HCT116 (cell line): ENCODE measurements at regions not wholly inside any gene's neighbourhood (a gene's known extent, or its start where the extent isn't known, plus 50 kb on each side); places are given as distances from the start of the nearest gene placed in this dataset.

Source experiments
- ATAC-seq: fragments of 200-7000 bp; cut with Tn5 transposase; 2 replicates; pipeline ENCODE4 v1.9.1; 2020; ENCODE audit warnings: mild to moderate bottlenecking, moderate library complexity
- BruUV-seq: library from RNA; stranded (reverse); fragments of 400-500 nt; replicated peaks from 2 replicates; lab custom pipeline; 2021; lab: Mats Ljungman, UMichigan
- CTCF ChIA-PET: fragments of 300-600 bp; sonication (Branson Sonifier 250); formaldehyde crosslinking; loops from one replicate; lab custom pipeline; 2021; ENCODE audit warnings: antibody characterized with exemption; lab: Charles Lee
- POLR2A ChIA-PET: fragments of 300-600, 350-600 bp; sonication (Branson Sonifier 250); formaldehyde crosslinking; loops from one replicate; lab custom pipeline; 2021; ENCODE audit warnings: antibody characterized with exemption; lab: Charles Lee
- RAD21 ChIA-PET, 2 experiments: fragments of 300-600 bp; sonication (Branson Sonifier 250); formaldehyde crosslinking; loops; one replicate each; lab custom pipeline; 2023; ENCODE audit warnings: low total read pairs in 2 of 2; ENCODE audit not compliant: uncharacterized antibody in 2 of 2, unreplicated experiment in 2 of 2, low non-redundant PET in 1 of 2; lab: Charles Lee
- DNase-seq: peaks from one replicate; pipeline ENCODE4 v3.0.0-alpha.2; 2010; ENCODE audit warnings: low read depth, low spot score
- H2AFZ ChIP-seq: fragments of 200-600 bp; shearing (Covaris generic), sonication (generic); 2 replicates; pipeline ENCODE4 v1.6.1; 2017; ENCODE audit warnings: low read depth, mixed run types, mixed read lengths, antibody characterized with exemption, low read length; ENCODE audit not compliant: poor library complexity, severe bottlenecking
- H3K27ac ChIP-seq: 2 replicates; pipeline ENCODE4 v1.5.1; 2012; ENCODE audit warnings: low read depth, low read length
- H3K27me3 ChIP-seq: fragments of 200-600 bp; sonication (generic); 2 replicates; pipeline ENCODE4 v1.6.1; 2016; ENCODE audit warnings: mixed run types, low read length, mixed read lengths; ENCODE audit not compliant: insufficient read depth
- H3K36me3 ChIP-seq, 2 experiments: fragments of 200-500 bp in 1 of 2; fragments of 200-600 bp in 1 of 2; sonication (Bioruptor generic) in 1 of 2; sonication (generic) in 1 of 2; 2 replicates each; pipeline versions ENCODE4 v1.5.1 to v1.6.1; 2014 to 2016; ENCODE audit warnings: low read length in 2 of 2, inconsistent platforms in 1 of 2, mixed read lengths in 1 of 2, mixed run types in 1 of 2; ENCODE audit not compliant: insufficient read depth in 2 of 2, control insufficient read depth in 1 of 2
- H3K4me1 ChIP-seq, 2 experiments: fragments of 200-600 bp in 1 of 2; sonication (generic) in 1 of 2; 2 replicates each; pipeline versions ENCODE4 v1.5.1 to v1.6.1; 2012 to 2017; ENCODE audit warnings: low read length in 2 of 2, inconsistent platforms in 1 of 2, mild to moderate bottlenecking in 1 of 2, mixed read lengths in 1 of 2, mixed run types in 1 of 2, moderate library complexity in 1 of 2; ENCODE audit not compliant: insufficient read depth in 2 of 2, control insufficient read depth in 1 of 2
- H3K4me2 ChIP-seq: fragments of 200-600 bp; sonication (generic); 2 replicates; pipeline ENCODE4 v1.6.1; 2017; ENCODE audit warnings: mixed run types, low read length, mixed read lengths
- H3K4me3 ChIP-seq, 2 experiments: fragments of 200-600 bp in 1 of 2; sonication (generic) in 1 of 2; replicated peaks in 1 of 2; 2 replicates each; pipeline ENCODE4 v1.5.1; 2011 to 2016; ENCODE audit warnings: low read length in 2 of 2, control low read depth in 1 of 2, low read depth in 1 of 2, mild to moderate bottlenecking in 1 of 2, mixed read lengths in 1 of 2, mixed run types in 1 of 2
- H3K79me2 ChIP-seq: fragments of 200-600 bp; sonication (generic); 2 replicates; pipeline ENCODE4 v1.6.1; 2017; ENCODE audit warnings: mild to moderate bottlenecking, mixed run types, low read length, moderate library complexity, mixed read lengths; ENCODE audit not compliant: insufficient read depth
- H3K9ac ChIP-seq: fragments of 200-600 bp; sonication (generic); 2 replicates; pipeline ENCODE4 v1.6.1; 2016; ENCODE audit warnings: low read length, mixed read lengths
- H3K9me2 ChIP-seq: fragments of 200-600 bp; sonication (generic), shearing (Covaris generic); 2 replicates; pipeline ENCODE4 v1.6.1; 2017; ENCODE audit warnings: mixed run types, mild to moderate bottlenecking, moderate library complexity; ENCODE audit not compliant: insufficient read depth
- H3K9me3 ChIP-seq, 2 experiments: fragments of 200-500 bp in 1 of 2; fragments of 200-600 bp in 1 of 2; sonication (Bioruptor generic) in 1 of 2; sonication (generic) in 1 of 2; 2 replicates each; pipeline ENCODE4 v1.6.1; 2014 to 2017; ENCODE audit warnings: low read length in 2 of 2, mixed read lengths in 2 of 2, inconsistent platforms in 1 of 2, low read depth in 1 of 2, mild to moderate bottlenecking in 1 of 2, mixed run types in 1 of 2, moderate library complexity in 1 of 2; ENCODE audit not compliant: control insufficient read depth in 1 of 2, insufficient read depth in 1 of 2
- H4K20me1 ChIP-seq: fragments of 200-600 bp; sonication (generic), shearing (Covaris generic); 2 replicates; pipeline ENCODE4 v1.6.1; 2017; ENCODE audit warnings: mixed run types, mild to moderate bottlenecking, moderate library complexity; ENCODE audit not compliant: insufficient read depth
- CBX3 ChIP-seq: IDR thresholded peaks from 2 replicates; pipeline ENCODE4 v1.6.1; 2012; ENCODE audit warnings: low read depth
- FOSL1 ChIP-seq: IDR thresholded peaks from 2 replicates; pipeline ENCODE4 v1.6.1; 2012; ENCODE audit warnings: low read depth
- SP1 ChIP-seq: IDR thresholded peaks from 2 replicates; pipeline ENCODE4 v1.6.1; 2012; ENCODE audit warnings: low read depth
- SRF ChIP-seq: IDR thresholded peaks from 2 replicates; pipeline ENCODE4 v1.6.1; 2012; ENCODE audit warnings: low read depth
- YY1 ChIP-seq: IDR thresholded peaks from 2 replicates; pipeline ENCODE4 v1.6.1; 2011; ENCODE audit warnings: low read length, low read depth, moderate library complexity, mild to moderate bottlenecking; ENCODE audit not compliant: insufficient replicate concordance; ENCODE audit errors: extremely low read depth
- ZFX ChIP-seq: fragments of 450-650 bp; IDR thresholded peaks from 2 replicates; pipeline ENCODE4 v1.6.1; 2017
- intact Hi-C: fragments of 100-400 bp; cut with micrococcal nuclease; formaldehyde crosslinking; loops from 2 replicates; pipeline ENCODE4 v1.10.0; 2022
- TF ChIP-seq, protein P1 (sequence below): IDR thresholded peaks from 2 replicates; pipeline ENCODE4 v1.6.1; 2011; ENCODE audit warnings: mild to moderate bottlenecking, low read length, moderate library complexity; ENCODE audit not compliant: insufficient replicate concordance; ENCODE audit errors: extremely low read depth

DNA sequence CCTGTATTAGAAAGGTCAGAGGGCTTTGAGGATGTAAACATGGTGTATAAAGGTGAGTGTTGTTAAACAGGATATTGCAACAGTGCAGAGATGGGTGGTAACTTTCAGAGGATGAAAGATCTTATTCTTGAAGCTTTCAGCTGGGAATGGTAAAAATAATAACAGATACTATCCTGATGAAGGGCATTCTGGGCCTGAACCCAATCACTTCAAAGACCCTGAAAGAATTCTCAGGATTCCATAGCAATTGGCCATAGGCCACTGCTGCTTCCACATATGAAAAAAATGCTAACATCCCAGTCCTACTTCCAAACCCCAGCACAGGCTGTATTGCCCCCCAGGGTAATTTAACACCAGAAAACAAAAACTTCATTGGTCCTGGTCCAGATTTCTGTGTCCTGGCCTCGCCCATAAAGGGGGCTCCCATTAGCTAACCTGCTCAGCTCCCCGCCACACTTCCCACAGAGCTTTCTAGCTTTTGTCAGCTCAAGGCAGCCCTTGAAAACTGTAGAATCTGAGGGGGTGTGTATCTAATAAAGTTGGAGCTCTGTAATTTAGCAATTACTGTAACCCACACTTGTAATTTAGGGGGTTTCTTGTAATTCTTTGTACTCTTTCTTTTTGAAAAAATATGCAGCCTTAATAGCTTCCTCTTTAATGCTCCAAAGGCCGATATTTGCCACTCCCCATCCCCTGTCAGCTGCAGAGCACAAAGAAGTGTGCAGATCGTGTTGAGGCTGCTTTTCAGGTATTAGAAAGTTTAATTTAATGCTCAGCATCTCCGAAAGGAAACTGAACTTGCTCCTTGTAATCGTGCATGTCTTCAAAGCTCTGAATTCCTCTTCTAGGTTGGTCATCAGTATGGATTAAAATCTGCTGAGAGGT, 371.5 kb downstream of the SEC14L1 start:
- DNase-seq (no peak), ATAC-seq (no peak)
- Histone ChIP-seq H3K27me3 (no peaks in the 10 kb centered on the region), H3K27ac (no peak overlapping the region), H3K4me2 (no peak overlapping the region), H3K36me3 (no peaks in the 10 kb centered on the region), H3K4me1 (peaks cover 0 to 4% of the 10 kb centered on the region in 2 experiments; a peak in 1 of 4 replicates), H2AFZ (no peak overlapping the region), H3K4me3 (no peak overlapping the region), H3K9me3 (0 out of 4 replicates have a peak, but pooled peaks cover 3 to 5% of the 10 kb centered on the region in 2 experiments), H3K9ac (no peak overlapping the region), H3K79me2 (no peaks in the 10 kb centered on the region), H3K9me2 (no peaks in the 10 kb centered on the region), H4K20me1 (no peaks in the 10 kb centered on the region)
- RAD21 ChIA-PET = no interaction called here
- TF ChIP-seq CBX3 (no peak), ZFX (no peak)
- TF ChIP-seq, protein P1, sequence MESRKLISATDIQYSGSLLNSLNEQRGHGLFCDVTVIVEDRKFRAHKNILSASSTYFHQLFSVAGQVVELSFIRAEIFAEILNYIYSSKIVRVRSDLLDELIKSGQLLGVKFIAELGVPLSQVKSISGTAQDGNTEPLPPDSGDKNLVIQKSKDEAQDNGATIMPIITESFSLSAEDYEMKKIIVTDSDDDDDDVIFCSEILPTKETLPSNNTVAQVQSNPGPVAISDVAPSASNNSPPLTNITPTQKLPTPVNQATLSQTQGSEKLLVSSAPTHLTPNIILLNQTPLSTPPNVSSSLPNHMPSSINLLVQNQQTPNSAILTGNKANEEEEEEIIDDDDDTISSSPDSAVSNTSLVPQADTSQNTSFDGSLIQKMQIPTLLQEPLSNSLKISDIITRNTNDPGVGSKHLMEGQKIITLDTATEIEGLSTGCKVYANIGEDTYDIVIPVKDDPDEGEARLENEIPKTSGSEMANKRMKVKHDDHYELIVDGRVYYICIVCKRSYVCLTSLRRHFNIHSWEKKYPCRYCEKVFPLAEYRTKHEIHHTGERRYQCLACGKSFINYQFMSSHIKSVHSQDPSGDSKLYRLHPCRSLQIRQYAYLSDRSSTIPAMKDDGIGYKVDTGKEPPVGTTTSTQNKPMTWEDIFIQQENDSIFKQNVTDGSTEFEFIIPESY = no peak
- CTCF ChIA-PET = no interaction called here
- intact Hi-C loops = no loop called here
- POLR2A ChIA-PET = no interaction called here
- no TSS peak for BruUV-seq

DNA sequence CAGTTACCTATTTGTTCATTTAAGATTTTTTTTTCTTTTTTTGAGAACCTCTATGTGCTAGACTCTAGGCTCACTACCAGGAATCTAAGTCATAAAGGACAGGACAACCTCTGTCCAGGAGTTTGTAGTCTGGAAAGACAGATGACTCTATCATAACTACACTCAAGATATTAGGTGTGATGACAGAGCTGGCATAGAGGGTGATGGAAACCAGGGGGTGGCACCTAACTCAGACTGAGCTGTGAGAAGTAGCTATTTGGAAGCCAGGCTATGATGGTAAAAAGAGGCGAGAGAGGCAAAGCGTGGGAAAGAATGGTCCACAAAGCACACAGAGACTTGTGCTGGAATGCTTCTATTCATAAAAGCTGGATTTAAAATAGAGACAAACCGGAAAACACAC, 372.3 kb downstream of the SEC14L1 start:
- no peaks in the 10 kb centered on the region for H3K9me2 ChIP-seq
- no peaks in the 10 kb centered on the region for H3K79me2 ChIP-seq
- no peak overlapping the region for H3K4me3 ChIP-seq
- no peak overlapping the region for H3K9ac ChIP-seq
- H3K4me2 ChIP-seq = no peak overlapping the region
- H3K9me3 ChIP-seq = 0 out of 4 replicates have a peak, but pooled peaks cover 3 to 5% of the 10 kb centered on the region in 2 experiments
- BruUV-seq = no TSS peak
- H2AFZ ChIP-seq = no peak overlapping the region
- DNase-seq (no peak), ATAC-seq (no peak)
- no peaks in the 10 kb centered on the region for H4K20me1 ChIP-seq
- H3K27me3 ChIP-seq = no peaks in the 10 kb centered on the region
- CTCF ChIA-PET = no interaction called here
- no peak overlapping the region for H3K27ac ChIP-seq
- POLR2A ChIA-PET = no interaction called here
- RAD21 ChIA-PET = no interaction called here
- intact Hi-C loops = no loop called here
- TF ChIP-seq SRF (no peak), SP1 (no peak), YY1 (no peak), FOSL1 (no peak)
- H3K36me3 ChIP-seq = no peaks in the 10 kb centered on the region
- peaks cover 0 to 4% of the 10 kb centered on the region in 2 experiments; a peak in 1 of 4 replicates for H3K4me1 ChIP-seq
